Suprapubic skin (tissue), 4 donors: ENCODE measurements at regions not wholly inside any gene's neighbourhood (a gene's known extent, or its start where the extent isn't known, plus 50 kb on each side); places are given as distances from the start of the nearest gene placed in this dataset.

Experiments used
- DNase-seq, 2 donors: peaks; one replicate each; pipeline ENCODE4 v3.0.0-alpha.2; 2019; ENCODE audit warnings: low spot score in 2 of 2
- H3K27ac ChIP-seq: fragments of 200-600 bp; sonication (generic); one replicate; pipeline ENCODE4 v1.5.1; 2019
- H3K27me3 ChIP-seq: fragments of 200-600 bp; sonication (generic); one replicate; pipeline ENCODE4 v1.5.1; 2019
- H3K36me3 ChIP-seq: fragments of 200-600 bp; sonication (generic); one replicate; pipeline ENCODE4 v1.5.1; 2019
- H3K4me1 ChIP-seq: fragments of 200-600 bp; sonication (generic); one replicate; pipeline ENCODE4 v1.5.1; 2019
- H3K4me3 ChIP-seq: fragments of 200-600 bp; sonication (generic); one replicate; pipeline ENCODE4 v1.5.1; 2019; ENCODE audit warnings: mild to moderate bottlenecking
- H3K9me3 ChIP-seq: fragments of 200-600 bp; sonication (generic); one replicate; pipeline ENCODE4 v1.5.1; 2019
- CTCF ChIP-seq, 2 donors: fragments of 200-600 bp in 1 of 2; fragments of 450-650 bp in 1 of 2; sonication (generic) in 1 of 2; IDR thresholded peaks; one replicate each; pipeline ENCODE4 v1.5.1; 2016 to 2019; ENCODE audit warnings: antibody characterized with exemption in 2 of 2, mild to moderate bottlenecking in 1 of 2, moderate library complexity in 1 of 2
- EP300 ChIP-seq: sonication (generic); formaldehyde crosslinking; IDR thresholded peaks from one replicate; pipeline ENCODE4 v1.6.1; 2017; ENCODE audit warnings: antibody characterized with exemption
- POLR2A ChIP-seq, 2 donors: fragments of 450-650 bp; IDR thresholded peaks; one replicate each; pipeline ENCODE4 v1.6.1; 2017; ENCODE audit warnings: antibody characterized with exemption in 2 of 2, mild to moderate bottlenecking in 2 of 2, moderate library complexity in 2 of 2
- POLR2AphosphoS5 ChIP-seq, 3 donors: sonication (generic); formaldehyde crosslinking; IDR thresholded peaks; one replicate each; pipeline ENCODE4 v1.6.1; 2017; ENCODE audit warnings: antibody characterized with exemption in 3 of 3
- WGBS: methylation state at CpG from one replicate; pipeline ENCODE4 v1.1.5; 2018; 5-methylcytosine and 5-hydroxymethylcytosine counted together

GRCh38 chr1:232704694-232705680 is 75.1 kb upstream of the SIPA1L2 start:
- H3K4me1 ChIP-seq: peaks cover 31% of the 10 kb centered on the region
- H3K4me3 ChIP-seq: no peak overlapping the region

GRCh38 chr1:232705815-232706575 is 76.1 kb upstream of the SIPA1L2 start:
- no peak for TF ChIP-seq EP300
- no peak for TF ChIP-seq POLR2A (IDR thresholded peaks at IDR 0.05)
- no peak for TF ChIP-seq POLR2AphosphoS5 (IDR thresholded peaks at IDR 0.05)
- no peak for TF ChIP-seq CTCF (IDR thresholded peaks at IDR 0.05)
- Histone ChIP-seq H3K4me3 (no peak overlapping the region), H3K9me3 (no peaks in the 10 kb centered on the region), H3K4me1 (peaks cover 31% of the 10 kb centered on the region), H3K27me3 (no peaks in the 10 kb centered on the region), H3K36me3 (no peaks in the 10 kb centered on the region), H3K27ac (peak overlapping the region; percentile 75)
- 74% methylated on average over 7 of the region's 7 CpGs for WGBS
- peak in 1 of 2 donors; percentile 82 for DNase-seq

More at GRCh38 chr1:232704694-232705680, 75.1 kb upstream of the SIPA1L2 start:
- Histone ChIP-seq H3K9me3 (no peaks in the 10 kb centered on the region), H3K36me3 (no peaks in the 10 kb centered on the region), H3K27me3 (no peaks in the 10 kb centered on the region), H3K27ac (peak overlapping the region; percentile 75)
- DNase-seq: peak in 1 of 2 donors; percentile 75
- 43% methylated on average over 7 of the region's 7 CpGs for WGBS
- no peak for TF ChIP-seq POLR2A (IDR thresholded peaks at IDR 0.05)
- peak in 2 of 3 donors; percentile 92 to 96 for TF ChIP-seq POLR2AphosphoS5 (IDR thresholded peaks at IDR 0.05)

- Histone ChIP-seq H3K27me3 (no peaks in the 10 kb centered on the region), H3K36me3 (no peaks in the 10 kb centered on the region), H3K9me3 (no peaks in the 10 kb centered on the region), H3K27ac (no peak overlapping the region), H3K4me1 (peaks cover 31% of the 10 kb centered on the region), H3K4me3 (no peak overlapping the region)
- TF ChIP-seq POLR2AphosphoS5 (IDR thresholded peaks at IDR 0.05): no peak
- no peak for TF ChIP-seq POLR2A (IDR thresholded peaks at IDR 0.05)
- TF ChIP-seq CTCF (IDR thresholded peaks at IDR 0.05): no peak
- TF ChIP-seq EP300: no peak
- DNase-seq: no peak
- WGBS: 54% methylated on average over 2 of the region's 2 CpGs
Measured at GRCh38 chr1:232707142-232707541, 77.2 kb upstream of the SIPA1L2 start.

- peaks cover 27% of the 10 kb centered on the region for H3K4me1 ChIP-seq
- H3K27me3 ChIP-seq: no peaks in the 10 kb centered on the region
- no peak for DNase-seq
- TF ChIP-seq CTCF (IDR thresholded peaks at IDR 0.05) (no peak), POLR2AphosphoS5 (IDR thresholded peaks at IDR 0.05) (no peak), EP300 (no peak), POLR2A (IDR thresholded peaks at IDR 0.05) (no peak)
- H3K36me3 ChIP-seq: no peaks in the 10 kb centered on the region
- H3K4me3 ChIP-seq: no peak overlapping the region
- no peaks in the 10 kb centered on the region for H3K9me3 ChIP-seq
- no peak overlapping the region for H3K27ac ChIP-seq
- WGBS: 48% methylated on average over 5 of the region's 5 CpGs
Measured at GRCh38 chr1:232709386-232709785, 79.5 kb upstream of the SIPA1L2 start.

GRCh38 chr1:232711996-232712395 is 82.1 kb upstream of the SIPA1L2 start:
- no peak overlapping the region for H3K27ac ChIP-seq
- no peak for DNase-seq
- TF ChIP-seq POLR2AphosphoS5 (IDR thresholded peaks at IDR 0.05) (no peak), EP300 (no peak), CTCF (IDR thresholded peaks at IDR 0.05) (no peak), POLR2A (IDR thresholded peaks at IDR 0.05) (no peak)
- peaks cover 6% of the 10 kb centered on the region for H3K4me1 ChIP-seq
- no peak overlapping the region for H3K4me3 ChIP-seq
- no peaks in the 10 kb centered on the region for H3K27me3 ChIP-seq
- no peaks in the 10 kb centered on the region for H3K9me3 ChIP-seq
- no peaks in the 10 kb centered on the region for H3K36me3 ChIP-seq
- WGBS: 74% methylated on average over 6 of the region's 6 CpGs
